ENCODE measurements at regions not wholly inside any gene's neighbourhood (a gene's known extent, or its start where the extent isn't known, plus 50 kb on each side); places are given as distances from the start of the nearest gene placed in this dataset.

GRCh38 chr9:119859128-119859527 is 489.9 kb upstream of the BRINP1 start:
- no peak for DNase-seq
- intact Hi-C loops (cut with micrococcal nuclease), result no loop called here
- H3K4me1 Mint-ChIP-seq, result no peaks in the 10 kb centered on the region
- ChIA-PET CTCF (no interaction called here), POLR2A (no interaction called here)
- no peak overlapping the region for H3K4me3 Mint-ChIP-seq
- peaks cover 4% of the 10 kb centered on the region for H3K27me3 Mint-ChIP-seq
- H3K9me3 Mint-ChIP-seq, result no peaks in the 10 kb centered on the region
- TF ChIP-seq, protein P1, sequence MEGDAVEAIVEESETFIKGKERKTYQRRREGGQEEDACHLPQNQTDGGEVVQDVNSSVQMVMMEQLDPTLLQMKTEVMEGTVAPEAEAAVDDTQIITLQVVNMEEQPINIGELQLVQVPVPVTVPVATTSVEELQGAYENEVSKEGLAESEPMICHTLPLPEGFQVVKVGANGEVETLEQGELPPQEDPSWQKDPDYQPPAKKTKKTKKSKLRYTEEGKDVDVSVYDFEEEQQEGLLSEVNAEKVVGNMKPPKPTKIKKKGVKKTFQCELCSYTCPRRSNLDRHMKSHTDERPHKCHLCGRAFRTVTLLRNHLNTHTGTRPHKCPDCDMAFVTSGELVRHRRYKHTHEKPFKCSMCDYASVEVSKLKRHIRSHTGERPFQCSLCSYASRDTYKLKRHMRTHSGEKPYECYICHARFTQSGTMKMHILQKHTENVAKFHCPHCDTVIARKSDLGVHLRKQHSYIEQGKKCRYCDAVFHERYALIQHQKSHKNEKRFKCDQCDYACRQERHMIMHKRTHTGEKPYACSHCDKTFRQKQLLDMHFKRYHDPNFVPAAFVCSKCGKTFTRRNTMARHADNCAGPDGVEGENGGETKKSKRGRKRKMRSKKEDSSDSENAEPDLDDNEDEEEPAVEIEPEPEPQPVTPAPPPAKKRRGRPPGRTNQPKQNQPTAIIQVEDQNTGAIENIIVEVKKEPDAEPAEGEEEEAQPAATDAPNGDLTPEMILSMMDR (IDR thresholded peaks at IDR 0.05), result no peak
- ATAC-seq (ENCODE audit: low read depth), result no peak
- H3K36me3 Mint-ChIP-seq (ENCODE audit: low read depth), result no peaks in the 10 kb centered on the region
- H3K27ac Mint-ChIP-seq, result no peak overlapping the region

DNA sequence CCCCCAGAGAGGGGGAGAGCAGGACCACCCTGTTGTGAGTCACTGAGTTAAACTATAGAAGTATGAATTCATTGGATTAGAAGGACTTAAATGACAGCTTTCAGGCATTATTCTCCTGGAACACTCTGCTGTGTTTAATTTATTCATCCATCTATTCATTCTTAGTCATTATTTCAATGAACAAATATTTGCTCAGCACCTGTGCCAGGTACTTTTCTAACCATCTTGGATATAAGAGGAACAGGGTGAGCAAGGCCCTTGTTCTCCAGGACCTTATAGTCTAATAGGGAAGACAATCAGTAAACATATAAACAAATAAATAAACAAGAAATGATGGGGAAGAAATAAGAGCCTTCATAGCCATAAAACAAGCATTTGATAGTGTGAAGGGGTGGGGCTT is 483.9 kb upstream of the BRINP1 start:
- H3K9me3 Mint-ChIP-seq, result no peaks in the 10 kb centered on the region
- ChIA-PET CTCF (no interaction called here), POLR2A (no interaction called here)
- DNase-seq, result no peak
- H3K27ac Mint-ChIP-seq, result no peak overlapping the region
- no peak overlapping the region for H3K4me3 Mint-ChIP-seq
- no peaks in the 10 kb centered on the region for H3K27me3 Mint-ChIP-seq
- TF ChIP-seq, protein P1 (IDR thresholded peaks at IDR 0.05), result no peak
- H3K36me3 Mint-ChIP-seq (ENCODE audit: low read depth), result no peaks in the 10 kb centered on the region
- no peaks in the 10 kb centered on the region for H3K4me1 Mint-ChIP-seq
- no peak for ATAC-seq (ENCODE audit: low read depth)
- intact Hi-C loops (cut with micrococcal nuclease), result no loop called here

DNA sequence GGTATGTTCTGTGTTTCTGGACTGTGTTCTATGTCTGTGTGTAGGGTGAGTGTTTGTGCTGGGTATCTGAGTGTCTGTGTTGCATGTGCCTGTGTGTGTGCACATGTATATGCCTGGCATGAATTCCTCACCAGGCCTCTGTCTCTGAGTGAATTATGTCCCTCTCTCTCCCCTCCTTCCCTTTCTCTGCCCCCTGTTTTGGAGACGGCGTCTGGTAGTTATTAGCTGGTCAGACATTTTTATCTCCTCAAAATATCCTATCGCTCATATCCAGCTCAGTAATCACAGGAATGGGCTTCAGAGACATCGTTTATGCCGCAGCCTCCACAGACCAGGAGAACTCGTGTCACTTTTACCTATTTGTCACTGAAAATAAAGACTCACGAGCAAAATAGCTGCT is 483.2 kb upstream of the BRINP1 start:
- no peak overlapping the region for H3K27ac Mint-ChIP-seq
- H3K36me3 Mint-ChIP-seq (ENCODE audit: low read depth), result no peaks in the 10 kb centered on the region
- ChIA-PET CTCF (no interaction called here), POLR2A (no interaction called here)
- intact Hi-C loops (cut with micrococcal nuclease), result no loop called here
- H3K27me3 Mint-ChIP-seq, result no peaks in the 10 kb centered on the region
- DNase-seq, result no peak
- H3K4me1 Mint-ChIP-seq, result no peaks in the 10 kb centered on the region
- TF ChIP-seq, protein P1 (IDR thresholded peaks at IDR 0.05), result no peak
- peaks cover 5% of the 10 kb centered on the region for H3K9me3 Mint-ChIP-seq
- H3K4me3 Mint-ChIP-seq, result no peak overlapping the region
- no peak for ATAC-seq (ENCODE audit: low read depth)

DNA sequence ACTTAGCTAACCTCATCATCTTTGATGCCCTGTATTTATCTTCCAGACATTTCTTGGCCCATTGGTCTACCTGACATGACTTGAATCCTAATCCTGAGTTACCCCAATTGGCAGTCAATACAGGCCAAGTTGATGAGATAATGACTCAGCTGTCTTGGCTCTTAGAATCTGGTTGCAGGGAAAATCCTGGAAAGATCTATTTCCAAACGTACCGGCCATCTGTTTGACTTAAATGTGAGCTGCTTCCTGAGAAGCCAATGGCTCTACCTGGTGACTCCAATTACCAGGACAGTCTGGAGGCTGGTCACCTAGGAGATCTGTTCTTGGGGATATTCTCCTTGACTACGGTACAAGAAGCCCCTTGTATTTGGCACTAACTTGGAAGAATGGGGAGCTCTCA is 475.2 kb upstream of the BRINP1 start:
- no peak for ATAC-seq (ENCODE audit: low read depth)
- intact Hi-C loops (cut with micrococcal nuclease), result no loop called here
- Mint-ChIP-seq H3K27me3 (no peaks in the 10 kb centered on the region), H3K27ac (no peak overlapping the region), H3K9me3 (peaks cover 5% of the 10 kb centered on the region), H3K4me1 (no peaks in the 10 kb centered on the region), H3K36me3 (ENCODE audit: low read depth) (no peaks in the 10 kb centered on the region), H3K4me3 (no peak overlapping the region)
- TF ChIP-seq, protein P1 (IDR thresholded peaks at IDR 0.05), result no peak
- CTCF ChIA-PET, result no interaction called here
- POLR2A ChIA-PET, result no interaction called here
- no peak for DNase-seq

GRCh38 chr9:119841016-119841415 is 471.8 kb upstream of the BRINP1 start:
- POLR2A ChIA-PET, result no interaction called here
- DNase-seq (no peak), ATAC-seq (ENCODE audit: low read depth) (no peak)
- Mint-ChIP-seq H3K4me1 (no peaks in the 10 kb centered on the region), H3K4me3 (no peak overlapping the region), H3K36me3 (ENCODE audit: low read depth) (no peaks in the 10 kb centered on the region), H3K27me3 (no peaks in the 10 kb centered on the region), H3K9me3 (peaks cover 2% of the 10 kb centered on the region), H3K27ac (no peak overlapping the region)
- intact Hi-C loops (cut with micrococcal nuclease), result no loop called here
- TF ChIP-seq, protein P1 (IDR thresholded peaks at IDR 0.05), result no peak
- CTCF ChIA-PET, result no interaction called here

All from activated B cell treated with CpG ODN at 0.5 μM for 24 hours (primary cell).